Peyer's patch (tissue), 4 donors: ENCODE measurements at regions not wholly inside any gene's neighbourhood (a gene's known extent, or its start where the extent isn't known, plus 50 kb on each side); places are given as distances from the start of the nearest gene placed in this dataset.
A peak's percentile ranks its signal among the peaks of the same experiment; 100 is the strongest.
"Not testable (repeated sequence)": the region's sequence is repeated elsewhere in the genome, so short reads cannot be mapped to it uniquely, and the experiment has no call there.

ENCODE experiments used
- DNase-seq, 3 donors: peaks; one replicate each; pipeline ENCODE4 v3.0.0-alpha.2; 2017 to 2019
- H3K27ac ChIP-seq, 4 donors: fragments of 200-600 bp; sonication (generic); one replicate each; pipeline ENCODE4 v1.5.1; 2016 to 2019
- H3K27me3 ChIP-seq, 2 donors: fragments of 200-600 bp; sonication (generic); one replicate each; pipeline ENCODE4 v1.5.1; 2019
- H3K36me3 ChIP-seq, 3 donors: fragments of 200-600 bp; sonication (generic); one replicate each; pipeline ENCODE4 v1.5.1; 2016 to 2019
- H3K4me1 ChIP-seq, 4 donors: fragments of 200-600 bp; sonication (generic); one replicate each; pipeline ENCODE4 v1.5.1; 2016 to 2019
- H3K4me3 ChIP-seq, 4 donors: fragments of 200-600 bp; sonication (generic); 1 replicate in 3 of 4; 2 replicates in 1 of 4; pipeline ENCODE4 v1.5.1; 2016 to 2019; ENCODE audit warnings: mild to moderate bottlenecking in 1 of 4
- H3K9me3 ChIP-seq, 4 donors: fragments of 200-600 bp; sonication (generic); one replicate each; pipeline ENCODE4 v1.5.1; 2016 to 2019; ENCODE audit warnings: mild to moderate bottlenecking in 1 of 4
- POLR2A ChIP-seq, 2 donors: fragments of 450-650 bp; IDR thresholded peaks; one replicate each; pipeline ENCODE4 v1.5.1; 2017; ENCODE audit warnings: antibody characterized with exemption in 2 of 2, mild to moderate bottlenecking in 2 of 2, moderate library complexity in 2 of 2
- TF ChIP-seq, protein P1 (sequence below), 6 experiments: fragments of 450-650 bp in 4 of 6; fragments of 200-600 bp in 2 of 6; sonication (generic) in 1 of 6; IDR thresholded peaks; one replicate each; pipeline ENCODE4 v1.5.1; 2017 to 2019; ENCODE audit warnings: antibody characterized with exemption in 6 of 6, mild to moderate bottlenecking in 3 of 6, moderate library complexity in 1 of 6

DNA sequence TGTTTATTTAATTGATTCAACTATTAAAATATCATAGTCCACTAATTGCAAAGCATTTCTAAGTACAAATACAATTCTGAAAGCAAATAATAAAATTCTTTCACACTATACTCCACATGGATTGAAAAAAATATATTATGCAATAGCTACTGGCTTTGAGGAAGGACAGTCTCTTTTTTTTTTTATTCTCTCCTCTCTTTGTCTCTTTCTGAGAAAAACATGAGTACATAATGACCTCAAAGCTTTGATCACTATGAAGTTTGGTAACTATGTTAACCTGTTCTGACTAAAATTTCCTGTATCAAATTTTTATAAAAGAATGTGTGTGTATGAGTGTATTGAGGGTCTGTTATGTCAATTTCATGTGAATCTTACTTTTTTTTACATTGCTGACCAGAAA is 96.2 kb downstream of the RGS2 start:
- Histone ChIP-seq H3K27me3 (no peaks in the 10 kb centered on the region), H3K27ac (peak overlapping the region in 1 of 4 donors; percentile 44), H3K4me1 (no peaks in the 10 kb centered on the region)

GRCh38 chr1:192906334-192906733 is 97.5 kb downstream of the RGS2 start:
- no peak for DNase-seq
- no peaks in the 10 kb centered on the region for H3K4me1 ChIP-seq

More for the DNA sequence above, 96.2 kb downstream of the RGS2 start:
- no peak for DNase-seq
- TF ChIP-seq, protein P1, sequence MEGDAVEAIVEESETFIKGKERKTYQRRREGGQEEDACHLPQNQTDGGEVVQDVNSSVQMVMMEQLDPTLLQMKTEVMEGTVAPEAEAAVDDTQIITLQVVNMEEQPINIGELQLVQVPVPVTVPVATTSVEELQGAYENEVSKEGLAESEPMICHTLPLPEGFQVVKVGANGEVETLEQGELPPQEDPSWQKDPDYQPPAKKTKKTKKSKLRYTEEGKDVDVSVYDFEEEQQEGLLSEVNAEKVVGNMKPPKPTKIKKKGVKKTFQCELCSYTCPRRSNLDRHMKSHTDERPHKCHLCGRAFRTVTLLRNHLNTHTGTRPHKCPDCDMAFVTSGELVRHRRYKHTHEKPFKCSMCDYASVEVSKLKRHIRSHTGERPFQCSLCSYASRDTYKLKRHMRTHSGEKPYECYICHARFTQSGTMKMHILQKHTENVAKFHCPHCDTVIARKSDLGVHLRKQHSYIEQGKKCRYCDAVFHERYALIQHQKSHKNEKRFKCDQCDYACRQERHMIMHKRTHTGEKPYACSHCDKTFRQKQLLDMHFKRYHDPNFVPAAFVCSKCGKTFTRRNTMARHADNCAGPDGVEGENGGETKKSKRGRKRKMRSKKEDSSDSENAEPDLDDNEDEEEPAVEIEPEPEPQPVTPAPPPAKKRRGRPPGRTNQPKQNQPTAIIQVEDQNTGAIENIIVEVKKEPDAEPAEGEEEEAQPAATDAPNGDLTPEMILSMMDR (IDR thresholded peaks at IDR 0.05): no peak
- no peak for TF ChIP-seq POLR2A (IDR thresholded peaks at IDR 0.05)
- Histone ChIP-seq H3K4me3 (no peak overlapping the region), H3K9me3 (no peaks in the 10 kb centered on the region), H3K36me3 (no peaks in the 10 kb centered on the region)

DNA sequence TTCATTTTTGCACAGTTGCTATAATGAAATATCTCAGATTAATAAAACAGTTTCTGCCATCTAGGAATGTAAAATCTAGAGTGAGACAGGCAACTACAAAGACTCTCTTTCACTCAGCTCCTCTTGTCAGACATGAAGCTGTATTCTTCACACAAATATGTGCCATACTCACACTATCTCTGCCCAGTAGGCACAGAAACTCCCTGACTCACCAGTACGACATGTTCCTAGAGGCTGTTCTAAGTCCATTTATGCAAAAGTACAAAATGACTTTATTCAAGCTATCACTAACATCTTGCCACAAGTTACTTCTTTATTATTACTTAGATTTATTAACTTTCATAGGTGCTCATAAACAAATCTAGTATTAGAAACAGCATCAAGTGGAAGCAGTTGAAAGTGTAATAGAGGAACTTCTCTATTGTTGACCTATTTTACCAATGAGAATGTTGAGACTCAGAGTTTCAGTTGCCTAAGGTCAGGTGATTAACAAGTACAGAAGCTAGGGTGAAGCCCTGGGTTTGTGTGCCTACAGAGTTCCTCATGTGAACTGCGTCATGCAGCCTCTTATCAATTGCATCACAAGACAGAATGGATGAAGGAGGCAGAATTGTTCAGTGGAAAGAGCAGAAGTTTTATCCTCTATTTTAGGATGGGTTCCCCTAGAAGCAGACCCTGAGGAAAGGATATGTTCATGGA is 98.9 kb downstream of the RGS2 start:
- H3K27me3 ChIP-seq: no peaks in the 10 kb centered on the region
- H3K4me1 ChIP-seq: no peaks in the 10 kb centered on the region
- no peak overlapping the region for H3K4me3 ChIP-seq
- no peak for TF ChIP-seq POLR2A (IDR thresholded peaks at IDR 0.05)
- TF ChIP-seq, protein P1 (IDR thresholded peaks at IDR 0.05): no peak
- peak overlapping the region in 2 of 4 donors; percentile 51 to 63 for H3K27ac ChIP-seq
- no peaks in the 10 kb centered on the region for H3K36me3 ChIP-seq
- H3K9me3 ChIP-seq: no peaks in the 10 kb centered on the region
- peak in 1 of 3 donors; percentile 58 for DNase-seq

More at GRCh38 chr1:192906334-192906733, 97.5 kb downstream of the RGS2 start:
- no peak overlapping the region for H3K27ac ChIP-seq
- no peaks in the 10 kb centered on the region for H3K9me3 ChIP-seq
- H3K4me3 ChIP-seq: no peak overlapping the region
- H3K27me3 ChIP-seq: no peaks in the 10 kb centered on the region
- TF ChIP-seq POLR2A (IDR thresholded peaks at IDR 0.05): no peak
- TF ChIP-seq, protein P1 (IDR thresholded peaks at IDR 0.05): no peak
- no peaks in the 10 kb centered on the region for H3K36me3 ChIP-seq

- H3K36me3 ChIP-seq, DNase-seq, H3K9me3 ChIP-seq, H3K27ac ChIP-seq, H3K27me3 ChIP-seq, H3K4me1 ChIP-seq, H3K4me3 ChIP-seq: not testable (repeated sequence)
Measured at GRCh38 chr1:192911896-192912656, 103.2 kb downstream of the RGS2 start.

DNA sequence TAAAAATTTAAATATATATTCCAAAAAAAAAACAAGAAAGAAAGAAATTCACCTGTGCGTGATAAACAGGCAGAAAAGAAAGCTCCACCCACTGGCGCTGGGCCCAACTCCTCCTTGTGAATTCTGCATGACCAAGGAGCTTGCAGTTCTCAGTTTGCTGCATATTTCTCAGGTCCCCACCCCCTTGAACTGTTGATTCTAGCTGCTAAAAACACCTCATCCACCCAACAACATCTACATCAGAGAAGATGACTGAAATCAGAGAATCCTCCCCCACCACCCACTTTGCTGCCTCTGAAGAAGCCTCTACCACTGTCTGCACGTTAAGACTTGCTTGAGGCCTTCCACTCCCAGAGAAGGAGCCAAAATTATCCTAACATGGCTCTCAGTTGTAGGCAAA is 104.8 kb downstream of the RGS2 start:
- no peaks in the 10 kb centered on the region for H3K9me3 ChIP-seq
- H3K27ac ChIP-seq: peak overlapping the region in 2 of 4 donors; percentile 31 to 35
- no peak overlapping the region for H3K4me3 ChIP-seq
- no peaks in the 10 kb centered on the region for H3K27me3 ChIP-seq
- TF ChIP-seq, protein P1 (IDR thresholded peaks at IDR 0.05): no peak
- TF ChIP-seq POLR2A (IDR thresholded peaks at IDR 0.05): no peak
- no peaks in the 10 kb centered on the region for H3K36me3 ChIP-seq
- H3K4me1 ChIP-seq: no peaks in the 10 kb centered on the region
- DNase-seq: no peak

DNA sequence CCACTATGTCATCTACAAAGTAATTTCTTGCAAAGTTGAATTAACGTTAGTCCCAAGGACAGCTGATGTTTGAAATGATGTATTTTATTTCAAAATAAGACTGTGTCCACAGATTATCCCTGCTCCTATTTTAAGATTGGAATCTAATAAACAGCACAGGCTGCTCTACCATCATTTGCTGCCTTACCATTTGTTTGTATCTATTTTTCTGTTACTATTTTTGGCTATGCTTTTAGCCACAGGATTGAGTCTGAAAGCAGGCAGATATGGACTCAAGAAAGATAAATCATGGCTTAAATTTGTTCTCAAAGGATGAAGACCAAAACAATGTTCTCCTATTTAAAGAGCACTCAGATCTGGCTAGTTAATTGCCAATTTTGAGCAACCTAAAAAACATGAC is 105.3 kb downstream of the RGS2 start:
- Histone ChIP-seq H3K27ac (peak overlapping the region in 2 of 4 donors; percentile 31 to 35), H3K9me3 (no peaks in the 10 kb centered on the region), H3K36me3 (no peaks in the 10 kb centered on the region), H3K4me3 (no peak overlapping the region), H3K27me3 (no peaks in the 10 kb centered on the region), H3K4me1 (no peaks in the 10 kb centered on the region)
- DNase-seq: no peak
- no peak for TF ChIP-seq POLR2A (IDR thresholded peaks at IDR 0.05)
- TF ChIP-seq, protein P1 (IDR thresholded peaks at IDR 0.05): no peak
